ENCODE measurements at regions not wholly inside any gene's neighbourhood (a gene's known extent, or its start where the extent isn't known, plus 50 kb on each side); places are given as distances from the start of the nearest gene placed in this dataset.
A peak's percentile ranks its signal among the peaks of the same experiment; 100 is the strongest.

DNA sequence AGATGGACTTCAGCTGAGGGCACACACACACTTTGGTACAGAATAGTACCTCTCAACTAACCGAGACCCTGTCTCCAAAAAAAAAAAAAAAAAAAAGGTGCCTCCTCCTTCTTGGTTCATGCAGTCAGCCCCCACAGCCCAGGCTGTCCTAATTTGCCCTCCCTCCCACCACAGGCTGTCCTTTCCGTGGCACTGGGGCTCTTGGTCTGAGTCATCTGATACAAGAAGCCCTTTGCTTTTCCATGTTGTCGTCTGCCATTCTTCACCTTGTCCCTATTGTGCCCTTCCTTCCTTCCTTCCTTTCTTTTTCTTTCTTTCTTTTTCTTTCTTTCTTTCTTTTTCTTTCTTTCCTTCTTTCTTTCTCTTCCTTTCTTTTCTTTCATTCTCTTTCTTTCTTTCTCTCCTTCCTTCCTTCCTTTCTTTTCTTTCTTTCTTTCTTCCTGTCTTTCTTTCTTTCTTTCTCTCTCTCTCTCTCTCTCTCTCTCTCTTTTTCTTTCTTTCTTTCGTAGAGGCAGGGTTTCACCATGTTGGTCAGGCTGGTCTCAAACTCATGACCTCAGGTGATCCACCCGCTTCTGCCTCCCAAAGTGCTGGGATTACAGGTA lies 96.0 kb upstream of the IKZF1 start:
- DNase-seq: no peak

DNA sequence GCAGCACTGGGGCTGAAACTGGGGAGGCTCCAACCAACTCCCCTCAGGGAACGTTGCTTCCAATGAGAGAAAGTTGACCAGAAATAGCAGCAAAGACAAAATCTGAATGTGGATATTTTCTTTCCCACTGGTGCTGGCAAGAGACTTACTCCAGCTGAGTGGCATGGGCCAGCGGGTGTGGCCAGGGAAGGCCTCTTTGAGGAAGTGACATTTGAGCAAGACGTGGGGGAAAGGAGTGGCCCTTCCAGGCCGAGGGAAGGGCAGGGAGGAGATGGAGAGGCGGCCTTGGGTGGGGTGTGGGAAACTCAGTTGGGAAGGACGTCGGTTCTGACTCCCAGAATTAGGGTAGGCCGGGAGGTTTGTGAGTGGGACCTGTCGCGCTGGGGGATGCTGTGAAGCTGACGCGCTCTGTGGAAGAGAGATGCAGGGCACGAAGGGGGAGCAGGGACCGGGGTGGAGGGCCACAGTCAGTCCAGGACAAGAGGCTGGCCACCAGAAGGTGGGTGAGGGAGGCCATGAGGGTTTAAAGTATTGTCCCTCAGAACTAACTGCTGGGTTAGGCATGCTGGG lies 96.7 kb upstream of the IKZF1 start:
- DNase-seq: peak in 1 of 2 donors; percentile 24

DNA sequence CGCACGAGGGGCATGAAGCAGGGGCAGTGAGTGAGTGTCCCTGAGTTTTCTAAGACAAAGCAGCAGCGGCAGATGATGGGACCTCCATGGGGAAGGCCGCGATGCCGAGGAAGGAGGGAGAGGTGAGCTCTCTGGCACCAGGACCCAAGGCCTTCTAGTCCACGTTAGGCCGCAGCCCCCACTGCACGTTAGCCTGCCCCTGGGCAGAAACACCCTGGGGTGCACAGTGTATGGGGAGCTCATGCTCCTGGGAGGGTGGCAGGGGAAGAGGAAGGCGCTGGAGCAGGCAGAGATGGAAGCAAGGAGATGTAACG lies 97.3 kb upstream of the IKZF1 start:
- DNase-seq: no peak

DNA sequence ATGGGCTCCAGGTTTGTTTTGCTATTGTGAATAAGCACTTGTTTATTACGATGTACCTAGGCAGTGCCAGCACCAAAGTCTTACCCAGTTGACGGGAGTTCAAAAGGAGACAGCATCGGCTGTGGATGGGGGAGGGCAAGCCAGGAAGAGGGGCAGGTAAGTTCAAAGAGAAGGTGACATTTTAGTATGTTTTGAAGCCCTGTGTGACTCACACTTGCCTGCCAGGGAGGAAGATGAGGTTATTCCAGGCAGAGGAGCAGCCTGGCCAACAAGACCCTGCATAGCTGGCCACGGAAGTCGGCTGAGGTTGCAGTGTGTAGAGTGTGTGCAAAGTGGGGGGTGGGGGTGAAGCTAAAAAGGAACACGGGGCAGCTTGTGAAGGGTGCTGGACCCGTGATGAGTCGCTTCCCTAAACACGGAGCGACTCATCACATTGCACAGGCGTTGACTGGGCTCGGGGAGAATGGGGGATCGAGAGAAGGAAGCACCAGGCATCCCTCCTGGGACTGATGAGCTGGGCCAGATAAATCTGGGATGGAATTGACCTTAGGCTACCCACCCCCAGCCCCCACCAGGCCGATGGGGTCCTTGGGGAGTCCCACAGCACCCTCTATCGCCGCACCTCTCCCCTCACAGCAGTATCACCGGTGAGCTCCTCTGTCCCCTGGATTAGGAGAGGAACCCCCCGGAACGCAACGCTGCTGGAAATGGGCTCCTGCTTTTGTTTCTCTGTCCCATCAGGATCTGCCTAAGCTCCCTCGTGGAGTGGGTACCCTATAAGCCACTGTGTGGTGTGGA lies 97.9 kb upstream of the IKZF1 start:
- peak; percentile 73 to 76 for DNase-seq

DNA sequence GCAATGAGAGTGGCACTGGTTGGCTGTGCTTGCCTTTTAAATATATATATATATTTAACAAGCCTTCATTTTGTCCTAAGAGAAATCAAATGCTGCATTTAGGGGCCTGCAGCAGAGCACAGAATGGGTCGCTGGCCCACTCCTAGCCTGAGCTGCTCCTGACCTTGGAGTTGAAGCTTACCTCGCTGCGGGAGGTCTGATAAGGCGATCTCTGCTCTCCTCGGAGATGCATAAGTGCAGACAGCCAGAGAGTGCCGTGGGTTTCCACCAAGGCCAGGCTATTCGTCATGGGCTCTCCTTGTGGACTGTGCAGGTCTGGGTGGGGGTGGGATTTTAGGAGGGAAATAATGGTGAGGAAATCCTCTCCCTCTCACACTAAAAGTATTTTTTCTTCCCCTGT lies 99.5 kb upstream of the IKZF1 start:
- DNase-seq: no peak

DNA sequence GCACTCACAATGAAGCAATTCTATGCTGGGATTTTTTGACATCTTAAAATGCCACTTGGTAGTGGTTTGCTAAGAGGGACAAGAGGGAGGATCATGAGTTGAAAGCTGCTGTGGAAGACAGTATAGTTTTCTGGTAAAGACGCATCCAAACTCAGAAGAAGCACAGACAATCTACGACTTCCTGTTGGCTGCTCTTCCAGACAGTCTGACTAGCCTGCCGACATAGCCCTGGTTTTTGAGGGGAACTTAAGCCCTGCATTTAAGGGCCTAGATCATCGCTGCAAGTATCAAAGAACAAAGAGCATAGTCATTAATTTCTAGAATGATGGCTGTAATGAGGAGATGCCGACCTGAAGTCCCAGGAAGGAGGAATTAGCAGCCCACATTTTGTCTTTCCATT lies 99.9 kb upstream of the IKZF1 start:
- DNase-seq: peak; percentile 28 to 39

DNA sequence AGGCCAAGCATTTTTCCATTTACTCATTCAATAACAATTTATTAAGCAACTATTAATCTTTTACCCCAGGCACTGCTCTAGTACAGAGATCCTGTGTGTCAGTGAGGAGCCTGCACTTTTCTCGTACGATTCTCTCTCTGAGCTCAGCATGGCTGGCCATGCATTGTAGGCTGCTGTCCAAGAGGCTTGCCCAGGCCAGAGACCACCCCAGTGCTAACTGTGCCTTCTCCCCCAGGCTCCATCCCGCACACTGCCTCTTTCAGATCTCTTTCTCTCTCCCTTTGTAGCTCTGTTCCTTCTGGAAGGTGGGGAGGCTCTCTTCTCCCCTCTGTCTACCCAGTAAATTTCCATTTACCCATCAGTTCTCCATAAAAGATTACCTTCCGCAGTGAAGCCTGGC lies 101.0 kb upstream of the IKZF1 start:
- DNase-seq: no peak

DNA sequence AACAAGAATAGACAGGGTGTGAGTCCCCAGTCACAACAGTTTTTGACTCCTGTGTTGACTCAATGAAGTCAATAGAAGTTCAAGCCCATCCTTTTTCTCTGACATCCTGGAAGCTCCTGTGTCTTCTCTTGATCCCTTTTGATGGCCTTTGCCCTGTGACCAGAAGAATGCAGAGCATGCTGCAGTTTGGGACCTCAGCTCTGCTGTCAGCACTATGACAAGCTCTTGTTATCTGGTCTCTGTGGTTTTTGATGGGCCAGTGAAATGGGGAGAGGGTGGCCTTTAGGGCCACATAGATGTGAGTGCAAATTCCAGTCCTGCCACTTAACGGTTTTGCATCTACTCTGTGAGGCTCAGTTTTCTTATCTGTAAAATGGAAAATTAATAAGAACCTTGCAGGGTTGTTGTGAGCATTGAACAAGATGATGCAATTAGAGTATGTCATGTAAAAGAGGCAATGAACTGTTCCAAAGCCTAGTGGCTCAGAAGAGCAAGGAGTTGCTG lies 102.4 kb upstream of the IKZF1 start:
- DNase-seq: no peak

DNA sequence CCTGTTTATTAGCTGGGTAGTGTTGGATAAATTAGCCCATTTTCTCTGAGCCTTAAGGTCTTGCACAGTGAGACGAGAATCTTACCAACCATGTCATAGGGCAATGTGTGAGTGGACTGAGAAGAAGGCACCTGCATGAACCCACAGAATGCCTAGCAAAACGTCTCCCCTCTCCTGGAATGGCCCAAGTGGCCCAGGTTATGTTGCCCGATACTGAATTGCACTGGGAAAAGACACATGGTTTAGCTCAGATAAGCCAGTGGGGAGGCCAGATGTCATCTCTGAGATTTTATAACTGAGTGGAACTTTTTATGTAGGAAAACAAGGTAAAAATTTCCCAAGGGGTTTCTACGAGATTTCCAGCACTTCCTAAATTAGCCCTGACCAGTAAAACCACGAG lies 104.7 kb upstream of the IKZF1 start:
- no peak for DNase-seq

DNA sequence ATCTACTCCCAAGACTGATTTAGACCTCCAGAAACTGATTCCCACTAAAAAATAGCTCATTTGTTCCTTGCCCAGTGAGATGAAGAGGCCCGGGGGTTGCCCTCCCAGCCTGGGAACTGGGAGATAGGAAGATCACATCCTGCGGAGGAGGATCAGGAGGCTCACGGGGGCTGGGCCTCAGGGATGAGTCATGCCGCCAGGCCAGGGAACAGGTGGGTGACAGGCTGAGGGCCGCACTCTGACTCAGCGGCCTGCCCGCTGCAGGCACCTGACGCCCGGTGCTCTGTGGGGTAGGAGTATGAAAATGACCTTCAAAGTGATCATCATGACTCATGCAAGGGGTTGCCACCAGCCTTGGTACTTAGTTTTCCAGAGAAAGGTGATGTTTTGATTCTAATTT lies 104.5 kb upstream of the ZPBP start:
- DNase-seq: no peak

DNA sequence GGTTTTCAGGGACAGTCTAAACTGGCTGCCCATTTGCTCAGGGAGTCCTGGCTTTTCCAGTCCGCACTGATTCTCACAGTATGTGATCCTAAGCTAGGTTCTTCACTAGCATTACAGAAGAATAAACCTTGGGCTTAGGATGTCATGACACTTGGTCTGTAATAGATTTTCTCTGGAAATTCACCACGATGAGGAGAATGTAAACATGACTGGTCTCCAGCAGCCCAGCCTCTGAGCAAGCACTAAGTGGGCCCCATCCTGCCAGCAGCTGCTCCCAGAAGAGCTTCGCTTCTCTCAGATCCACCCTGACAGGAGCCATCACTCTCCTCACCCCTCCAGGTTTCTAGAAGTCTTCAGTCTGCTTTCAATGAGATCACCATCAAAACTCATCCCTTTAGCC lies 103.7 kb upstream of the ZPBP start:
- no peak for DNase-seq

DNA sequence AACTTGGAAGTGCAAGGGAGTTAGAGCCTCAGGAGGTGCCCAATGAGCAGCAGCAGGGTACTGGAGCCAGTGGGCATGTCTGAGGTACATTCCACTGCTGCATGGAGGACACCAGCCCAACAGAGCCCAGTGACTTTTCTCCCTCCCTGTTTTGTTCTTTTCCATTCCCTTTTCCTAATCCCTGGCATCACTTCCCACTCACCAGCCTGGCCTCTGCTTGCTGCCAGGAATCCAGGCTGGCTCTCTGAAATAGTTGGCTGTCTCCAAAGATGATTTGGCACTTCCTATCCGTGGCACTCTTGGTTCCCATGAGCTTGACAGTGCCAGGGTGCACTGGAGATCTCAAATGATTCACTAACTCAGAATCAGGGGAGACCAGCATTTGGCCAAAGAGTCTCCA lies 97.7 kb upstream of the ZPBP start:
- DNase-seq: no peak

DNA sequence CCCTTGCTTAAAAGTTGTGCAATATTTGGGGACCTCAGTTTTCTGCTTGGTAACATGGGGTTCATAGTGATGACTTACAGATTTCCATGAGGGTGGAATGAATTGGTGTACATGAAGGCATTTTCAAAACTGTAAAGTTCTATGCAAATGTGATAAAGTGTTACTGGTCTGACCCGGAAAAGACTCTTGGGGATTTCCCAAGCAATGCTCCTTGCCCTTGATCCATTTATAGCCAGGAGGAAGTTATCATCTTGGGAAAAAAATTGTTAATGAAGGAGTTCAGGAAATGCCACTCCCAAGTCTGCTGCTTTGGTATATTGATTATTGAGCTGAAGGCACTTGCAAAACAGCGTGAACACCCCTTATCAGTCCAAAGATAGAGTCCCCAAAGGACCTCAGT lies 96.3 kb upstream of the ZPBP start:
- no peak for DNase-seq

DNA sequence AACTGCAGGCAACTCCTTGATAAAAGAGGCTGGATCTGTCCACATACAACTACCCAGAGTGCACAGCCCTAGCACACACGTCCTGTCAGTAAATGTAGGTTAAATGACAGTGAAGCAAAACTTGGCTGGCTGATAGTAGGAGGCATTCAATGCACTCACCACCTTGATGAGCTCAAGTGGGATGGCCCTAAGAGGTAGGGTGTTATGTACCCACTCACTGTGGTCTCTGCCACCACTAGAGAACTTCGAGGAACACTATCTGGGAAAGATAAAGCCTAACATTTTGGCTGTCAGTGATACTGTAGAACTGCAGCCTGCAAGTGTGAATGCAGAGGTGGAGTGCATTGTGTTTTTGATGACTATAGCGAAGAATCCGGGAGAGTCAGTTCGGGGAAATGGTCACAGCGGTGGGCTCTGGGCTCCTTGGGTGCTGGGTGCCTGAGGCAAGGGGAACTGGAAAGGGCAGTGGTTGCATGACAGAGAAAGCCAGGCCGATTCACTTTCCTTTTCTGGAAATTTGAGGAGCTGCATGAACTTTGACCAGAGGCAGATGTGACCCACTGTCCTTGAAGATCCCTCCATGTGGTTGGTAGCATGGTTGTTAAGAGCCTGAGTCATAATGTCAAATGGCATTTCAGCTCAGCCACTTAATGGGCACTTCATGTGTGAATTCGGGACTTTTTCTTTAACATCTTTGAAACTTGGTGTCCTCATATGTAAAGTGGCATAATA lies 93.1 kb upstream of the ZPBP start:
- DNase-seq: no peak

DNA sequence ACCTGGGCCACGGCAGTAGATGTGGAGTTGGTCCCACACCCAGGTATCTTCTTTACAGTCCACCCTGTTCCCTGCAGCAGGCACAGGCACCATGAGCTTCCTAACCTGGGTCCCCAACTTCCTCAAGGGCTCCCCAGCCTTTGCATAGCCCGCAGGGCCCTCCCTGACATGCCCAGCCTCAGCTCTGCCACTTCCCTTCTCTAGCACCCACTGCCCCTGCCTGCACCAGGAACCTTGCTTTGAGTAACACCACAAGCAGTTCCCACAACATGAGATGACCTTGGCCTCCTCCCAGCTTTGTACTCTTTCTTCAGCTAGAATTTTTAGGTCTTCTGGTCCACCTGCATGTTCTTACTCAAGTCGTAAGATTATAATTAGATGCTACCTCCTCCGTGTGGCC lies 92.2 kb upstream of the ZPBP start:
- no peak for DNase-seq

DNA sequence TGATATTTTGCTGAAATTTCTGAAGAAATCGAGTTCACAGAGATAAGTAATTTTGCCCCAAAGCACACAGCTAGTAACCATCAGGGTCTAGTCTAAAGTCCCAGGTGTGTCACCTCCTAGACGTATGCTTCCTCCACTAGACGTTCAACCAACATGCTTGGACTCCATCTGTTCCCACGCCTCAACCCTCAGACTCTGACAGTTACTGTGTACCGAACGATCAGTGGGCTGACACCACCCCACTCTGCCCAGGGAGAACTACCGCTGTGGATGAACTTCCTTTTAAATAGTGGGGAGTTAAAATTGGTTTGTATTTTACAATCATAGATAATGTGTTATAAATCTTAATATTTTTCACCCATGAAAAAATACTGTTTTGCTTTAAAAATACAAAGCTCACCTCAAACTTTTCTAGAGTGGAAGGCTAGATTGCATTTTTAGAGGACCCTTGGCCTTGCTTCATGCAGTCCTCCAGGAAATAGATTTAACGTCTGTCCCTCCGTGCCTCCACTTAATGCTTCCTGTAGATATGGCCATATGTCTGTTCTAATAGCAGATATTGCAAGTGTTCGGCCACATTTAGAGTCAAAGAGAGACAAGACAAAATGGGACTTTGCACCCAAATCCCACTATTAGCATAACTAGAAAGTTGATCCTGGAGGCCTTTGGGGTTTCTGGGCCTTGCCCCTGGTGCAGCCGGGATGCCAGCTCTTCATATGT lies 91.4 kb upstream of the ZPBP start:
- DNase-seq: no peak

DNA sequence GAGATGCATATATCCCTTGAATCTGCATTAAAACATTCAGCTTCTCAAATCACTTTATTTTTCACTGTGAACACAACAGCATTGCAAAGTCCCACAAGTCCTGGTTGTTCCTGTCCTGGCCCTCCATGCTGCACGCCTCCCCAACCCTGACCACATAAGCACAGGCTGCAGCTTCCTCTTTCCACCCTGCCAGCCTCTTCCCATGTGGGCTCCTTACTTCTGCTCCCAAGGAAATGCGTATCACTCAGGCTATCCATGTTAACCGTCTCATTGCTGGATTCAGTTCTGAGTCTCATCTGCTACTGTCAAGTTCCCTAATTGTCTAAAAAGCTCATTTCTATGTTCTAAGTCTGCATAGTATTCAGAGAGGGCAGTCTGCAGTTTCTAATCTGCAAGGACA lies 89.7 kb upstream of the ZPBP start:
- no peak for DNase-seq

DNA sequence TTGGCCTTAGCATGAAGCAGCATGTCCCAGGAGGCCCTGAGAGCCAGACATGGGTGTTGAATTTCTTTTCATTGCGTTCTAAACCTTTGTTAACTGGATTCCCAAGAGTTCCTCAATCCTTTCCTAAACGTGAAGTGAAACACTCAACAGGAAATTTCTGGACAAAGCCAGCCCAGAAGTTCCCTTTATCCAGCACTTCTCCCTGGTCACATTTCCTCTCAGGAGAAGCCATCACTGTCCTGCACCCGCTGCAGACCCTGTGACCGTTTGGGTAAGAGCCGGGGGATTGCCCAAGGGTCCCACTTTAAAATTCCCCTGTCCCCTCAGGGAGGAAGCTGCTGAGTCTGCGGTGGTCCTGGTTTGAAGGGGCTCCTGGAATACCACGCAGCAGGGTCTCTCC lies 88.0 kb upstream of the ZPBP start:
- no peak for DNase-seq

DNA sequence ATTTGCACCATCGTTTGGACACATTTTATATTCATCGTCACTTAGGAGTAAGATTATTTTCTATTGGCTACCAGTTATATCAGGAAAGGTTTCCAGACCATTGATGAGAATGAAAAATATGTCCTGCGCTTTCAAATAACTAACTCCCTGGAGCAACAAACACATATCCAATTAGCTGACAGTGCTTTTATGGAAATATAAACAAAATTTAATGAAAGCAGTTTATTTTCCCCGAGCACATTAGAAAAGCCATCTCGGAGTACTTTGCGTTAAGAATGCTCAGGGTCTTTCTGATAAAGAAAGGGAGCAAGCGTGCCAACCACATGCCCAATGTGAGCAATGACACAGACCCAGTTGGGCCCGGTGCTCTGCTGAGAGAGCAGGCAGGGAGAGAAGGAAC lies 85.1 kb upstream of the ZPBP start:
- DNase-seq: no peak

DNA sequence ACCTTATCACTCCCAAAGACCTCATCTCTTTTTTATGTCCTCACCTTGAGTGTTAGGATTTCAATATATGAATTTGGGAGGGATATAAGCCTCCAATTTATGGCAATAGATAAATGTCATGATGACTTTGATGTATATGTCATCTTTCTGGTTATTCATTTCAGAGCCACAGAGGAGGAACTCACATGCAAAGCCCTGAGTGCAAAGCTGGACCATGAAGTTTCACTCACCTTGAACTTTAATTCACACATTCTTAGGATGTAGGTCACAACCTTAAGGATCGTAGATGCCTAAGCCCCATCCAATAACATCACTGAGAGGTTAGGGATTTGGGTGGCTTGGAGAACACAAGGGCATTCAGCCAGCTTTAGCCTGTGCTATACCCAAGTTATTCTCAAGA lies 81.9 kb upstream of the ZPBP start:
- no peak for DNase-seq

DNA sequence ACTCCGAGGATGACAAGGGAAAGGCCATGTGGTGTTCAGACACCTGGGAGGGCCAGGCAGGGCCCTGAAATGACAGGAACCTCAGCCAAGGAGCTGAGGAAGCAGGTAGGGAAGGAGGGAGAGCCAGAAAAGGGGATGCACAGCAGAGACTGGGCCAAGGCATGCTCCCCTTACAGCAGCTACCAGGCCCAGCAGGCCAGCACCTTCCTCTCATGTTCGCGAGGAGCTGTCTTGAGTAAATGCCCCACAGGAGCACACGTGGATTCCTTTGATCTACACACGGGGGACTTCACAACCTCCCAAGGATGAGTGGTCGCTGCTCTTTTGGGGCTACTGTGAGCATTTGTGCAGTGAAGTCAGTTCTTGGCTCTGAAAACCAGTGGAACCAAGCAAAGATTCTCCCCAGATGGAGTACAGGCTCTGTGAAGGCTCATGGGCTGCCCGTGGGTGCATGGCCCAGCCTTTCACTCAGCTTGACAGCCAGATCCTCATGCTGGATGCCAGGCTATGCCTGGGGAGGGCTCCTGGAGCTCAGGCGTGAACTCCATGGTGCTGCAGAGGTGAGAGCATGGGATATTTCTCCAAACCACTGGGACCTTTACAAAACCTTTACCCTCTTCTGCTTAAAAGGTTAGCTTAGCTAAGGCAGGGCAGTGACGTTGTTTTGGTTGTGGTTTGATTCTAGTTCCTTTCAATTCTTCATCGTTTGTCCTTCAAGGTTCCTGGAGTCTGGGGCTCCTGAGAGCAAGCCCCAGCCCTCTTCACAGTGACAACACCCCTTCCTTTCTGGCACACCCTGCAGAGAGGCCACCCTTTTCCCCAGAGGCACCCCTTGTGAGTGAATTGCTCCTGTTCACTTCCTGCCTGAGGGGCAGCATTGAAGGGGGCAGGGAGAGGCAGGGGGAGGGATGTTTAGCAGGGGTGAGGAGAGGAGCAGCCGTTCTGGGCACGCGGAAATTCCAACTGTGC lies 74.2 kb upstream of the ZPBP start:
- DNase-seq: peak; percentile 12 to 36

Data from CD4-positive, alpha-beta T cell treated with Interferon alpha-2 for 1 hour (primary cell).